K562 (cell line): ENCODE measurements at regions not wholly inside any gene's neighbourhood (a gene's known extent, or its start where the extent isn't known, plus 50 kb on each side); places are given as distances from the start of the nearest gene placed in this dataset.

ENCODE experiments used
- ETV5 ChIP-seq: sonication (generic); formaldehyde crosslinking; IDR thresholded peaks from 2 replicates; pipeline ENCODE4 v1.4.0; 2020; ENCODE audit warnings: low read depth, mild to moderate bottlenecking, missing genetic modification reagents
- HDAC1 ChIP-seq, 2 experiments: fragments of 450-650 bp; IDR thresholded peaks; 2 replicates each; pipeline ENCODE4 v1.6.1; 2016 to 2017; ENCODE audit warnings: inconsistent platforms in 1 of 2, mild to moderate bottlenecking in 1 of 2, moderate library complexity in 1 of 2
- JUND ChIP-seq, 2 experiments: IDR thresholded peaks; 2 replicates in 1 of 2; 3 replicates in 1 of 2; pipeline ENCODE4 v1.6.1; 2011; ENCODE audit warnings: borderline replicate concordance in 2 of 2, low read depth in 2 of 2, low read length in 2 of 2, improper control_type of control experiment in 1 of 2, missing biosample characterization in 1 of 2, missing genetic modification characterization in 1 of 2, missing genetic modification reagents in 1 of 2
- POLR2A ChIP-seq: fragments of 450-650 bp; conservative IDR thresholded peaks from 2 replicates; pipeline ENCODE4 v1.6.1; 2016
- POLR2AphosphoS5 ChIP-seq: IDR thresholded peaks from 2 replicates; pipeline ENCODE4 v1.6.1; 2011; ENCODE audit warnings: mild to moderate bottlenecking, low read depth, low read length, moderate library complexity; ENCODE audit not compliant: control insufficient read depth, insufficient read depth
- REST ChIP-seq, 2 experiments: fragments of 450-650 bp; formaldehyde crosslinking in 1 of 2; IDR thresholded peaks; 2 replicates each; pipeline versions ENCODE4 v1.4.0 to v1.6.1; 2014 to 2020; ENCODE audit warnings: mild to moderate bottlenecking in 2 of 2, borderline replicate concordance in 1 of 2, low read depth in 1 of 2
- STAT5B ChIP-seq: fragments of 250-450 bp; sonication (Bioruptor Pico); IDR thresholded peaks from 2 replicates; pipeline ENCODE4 v1.8.0; 2021; ENCODE audit warnings: mild to moderate bottlenecking, inconsistent platforms
- ZBTB33 ChIP-seq: sonication (generic); formaldehyde crosslinking; IDR thresholded peaks from 2 replicates; pipeline ENCODE4 v1.8.1; 2023; ENCODE audit warnings: mild to moderate bottlenecking, missing genetic modification reagents

GRCh38 chr7:84582747-84583146 lies 388.2 kb upstream of the SEMA3A start:
- TF ChIP-seq REST (IDR thresholded peaks at IDR 0.05; ENCODE audit: borderline replicate concordance) (no peak), REST (CRISPR knock-in tag; IDR thresholded peaks at IDR 0.05; ENCODE audit: low read depth) (no peak), POLR2AphosphoS5 (no peak), JUND (IDR thresholded peaks at IDR 0.05; ENCODE audit: borderline replicate concordance, low read depth, low read length) (no peak), JUND (tag; IDR thresholded peaks at IDR 0.05; ENCODE audit: borderline replicate concordance, low read depth, low read length) (no peak), POLR2A (no peak), ETV5 (CRISPR knock-in tag) (no peak), HDAC1 (IDR thresholded peaks at IDR 0.05) (no peak), ZBTB33 (CRISPR knock-in tag) (no peak), STAT5B (CRISPR knock-in tag) (no peak)
